ENCODE measurements at regions not wholly inside any gene's neighbourhood (a gene's known extent, or its start where the extent isn't known, plus 50 kb on each side); places are given as distances from the start of the nearest gene placed in this dataset.
"Not testable (repeated sequence)": the region's sequence is repeated elsewhere in the genome, so short reads cannot be mapped to it uniquely, and the experiment has no call there.

DNA sequence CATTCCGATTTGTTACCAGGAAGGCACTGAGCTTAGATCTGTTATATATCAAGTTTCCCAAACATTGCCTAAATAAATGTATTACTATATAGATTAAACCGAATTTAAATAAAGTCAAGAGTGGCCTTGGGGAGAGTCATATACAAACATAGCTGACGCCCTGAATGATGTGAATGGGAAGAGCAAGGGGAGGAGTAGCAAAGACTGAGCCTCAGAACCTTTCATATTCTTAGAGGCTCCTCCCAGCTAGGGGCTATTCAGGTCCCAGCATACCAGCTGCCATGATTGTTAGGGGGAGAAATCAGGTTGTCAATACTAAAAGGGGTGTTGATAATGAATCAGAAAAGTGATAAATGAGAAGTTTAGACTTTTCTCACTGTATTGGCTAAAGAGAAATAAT, 64.7 kb upstream of the ITGB1 start:
- intact Hi-C loops (cut with DNase I): no loop called here
- Histone ChIP-seq H3K27me3 (no peaks in the 10 kb centered on the region), H3K36me3 (no peaks in the 10 kb centered on the region), H3K4me1 (no peaks in the 10 kb centered on the region), H3K27ac (no peak overlapping the region), H3K9me3 (no peaks in the 10 kb centered on the region), H3K4me3 (no peak overlapping the region)
- TF ChIP-seq, protein P1, sequence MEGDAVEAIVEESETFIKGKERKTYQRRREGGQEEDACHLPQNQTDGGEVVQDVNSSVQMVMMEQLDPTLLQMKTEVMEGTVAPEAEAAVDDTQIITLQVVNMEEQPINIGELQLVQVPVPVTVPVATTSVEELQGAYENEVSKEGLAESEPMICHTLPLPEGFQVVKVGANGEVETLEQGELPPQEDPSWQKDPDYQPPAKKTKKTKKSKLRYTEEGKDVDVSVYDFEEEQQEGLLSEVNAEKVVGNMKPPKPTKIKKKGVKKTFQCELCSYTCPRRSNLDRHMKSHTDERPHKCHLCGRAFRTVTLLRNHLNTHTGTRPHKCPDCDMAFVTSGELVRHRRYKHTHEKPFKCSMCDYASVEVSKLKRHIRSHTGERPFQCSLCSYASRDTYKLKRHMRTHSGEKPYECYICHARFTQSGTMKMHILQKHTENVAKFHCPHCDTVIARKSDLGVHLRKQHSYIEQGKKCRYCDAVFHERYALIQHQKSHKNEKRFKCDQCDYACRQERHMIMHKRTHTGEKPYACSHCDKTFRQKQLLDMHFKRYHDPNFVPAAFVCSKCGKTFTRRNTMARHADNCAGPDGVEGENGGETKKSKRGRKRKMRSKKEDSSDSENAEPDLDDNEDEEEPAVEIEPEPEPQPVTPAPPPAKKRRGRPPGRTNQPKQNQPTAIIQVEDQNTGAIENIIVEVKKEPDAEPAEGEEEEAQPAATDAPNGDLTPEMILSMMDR (IDR thresholded peaks at IDR 0.05): no peak
- no peak for TF ChIP-seq POLR2AphosphoS5 (IDR thresholded peaks at IDR 0.05; ENCODE audit: insufficient read depth in 1 of 2, low read depth in 1 of 2)
- no peak for TF ChIP-seq POLR2A (IDR thresholded peaks at IDR 0.05)
- DNase-seq (ENCODE audit: extremely low spot score in 2 of 2): no peak

DNA sequence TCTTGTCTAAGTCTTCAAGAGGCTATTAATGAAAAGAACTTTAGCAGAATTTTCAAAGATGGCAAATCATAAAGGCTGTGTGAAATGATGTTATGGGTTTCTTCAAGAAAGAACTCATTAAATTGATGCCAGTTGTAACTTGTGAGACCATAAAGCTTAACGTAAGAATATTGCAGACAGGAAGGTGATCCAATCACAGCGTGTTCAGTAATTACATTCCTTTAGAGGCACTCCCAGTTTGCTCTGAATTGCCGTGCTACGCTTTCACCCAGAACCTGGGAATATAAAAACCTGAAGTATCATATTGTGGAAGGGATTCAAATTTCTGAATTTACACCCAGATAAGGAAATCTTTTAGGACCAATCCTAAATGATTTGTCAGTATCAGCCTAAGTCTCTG, 64.1 kb upstream of the ITGB1 start:
- TF ChIP-seq POLR2AphosphoS5 (IDR thresholded peaks at IDR 0.05; ENCODE audit: insufficient read depth in 1 of 2, low read depth in 1 of 2) (no peak), POLR2A (IDR thresholded peaks at IDR 0.05) (no peak)
- TF ChIP-seq, protein P1 (IDR thresholded peaks at IDR 0.05): no peak
- Histone ChIP-seq H3K27me3 (no peaks in the 10 kb centered on the region), H3K4me1 (no peaks in the 10 kb centered on the region)

DNA sequence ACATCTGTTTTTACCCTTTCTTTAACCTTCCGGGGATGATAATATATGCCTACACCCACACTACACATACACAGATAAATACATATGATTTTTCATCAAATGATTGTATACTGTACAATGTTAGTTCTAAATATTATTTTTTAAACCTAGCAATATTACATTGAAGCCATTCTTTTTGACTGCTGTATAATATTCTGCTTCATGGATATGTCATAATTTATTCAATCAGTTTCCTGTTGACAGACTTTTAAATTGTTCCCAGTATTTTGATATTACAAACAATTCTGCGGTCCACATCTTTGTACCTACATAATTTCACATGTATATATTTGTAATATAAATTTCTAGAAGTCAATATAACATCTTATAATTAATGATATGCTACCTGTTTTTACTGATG, 59.0 kb upstream of the ITGB1 start:
- H3K27ac ChIP-seq: no peak overlapping the region
- no peaks in the 10 kb centered on the region for H3K4me1 ChIP-seq
- H3K4me3 ChIP-seq: no peak overlapping the region
- no peak for TF ChIP-seq POLR2AphosphoS5 (IDR thresholded peaks at IDR 0.05; ENCODE audit: insufficient read depth in 1 of 2, low read depth in 1 of 2)
- TF ChIP-seq, protein P1 (IDR thresholded peaks at IDR 0.05): no peak
- TF ChIP-seq POLR2A (IDR thresholded peaks at IDR 0.05): no peak
- H3K36me3 ChIP-seq: no peaks in the 10 kb centered on the region
- no peaks in the 10 kb centered on the region for H3K27me3 ChIP-seq
- H3K9me3 ChIP-seq: no peaks in the 10 kb centered on the region
- intact Hi-C loops (cut with DNase I): no loop called here
- DNase-seq (ENCODE audit: extremely low spot score in 2 of 2): no peak

More for the DNA sequence above, 64.1 kb upstream of the ITGB1 start:
- Histone ChIP-seq H3K4me3 (no peak overlapping the region), H3K9me3 (no peaks in the 10 kb centered on the region), H3K27ac (no peak overlapping the region), H3K36me3 (no peaks in the 10 kb centered on the region)
- intact Hi-C loops (cut with DNase I): no loop called here
- no peak for DNase-seq (ENCODE audit: extremely low spot score in 2 of 2)

DNA sequence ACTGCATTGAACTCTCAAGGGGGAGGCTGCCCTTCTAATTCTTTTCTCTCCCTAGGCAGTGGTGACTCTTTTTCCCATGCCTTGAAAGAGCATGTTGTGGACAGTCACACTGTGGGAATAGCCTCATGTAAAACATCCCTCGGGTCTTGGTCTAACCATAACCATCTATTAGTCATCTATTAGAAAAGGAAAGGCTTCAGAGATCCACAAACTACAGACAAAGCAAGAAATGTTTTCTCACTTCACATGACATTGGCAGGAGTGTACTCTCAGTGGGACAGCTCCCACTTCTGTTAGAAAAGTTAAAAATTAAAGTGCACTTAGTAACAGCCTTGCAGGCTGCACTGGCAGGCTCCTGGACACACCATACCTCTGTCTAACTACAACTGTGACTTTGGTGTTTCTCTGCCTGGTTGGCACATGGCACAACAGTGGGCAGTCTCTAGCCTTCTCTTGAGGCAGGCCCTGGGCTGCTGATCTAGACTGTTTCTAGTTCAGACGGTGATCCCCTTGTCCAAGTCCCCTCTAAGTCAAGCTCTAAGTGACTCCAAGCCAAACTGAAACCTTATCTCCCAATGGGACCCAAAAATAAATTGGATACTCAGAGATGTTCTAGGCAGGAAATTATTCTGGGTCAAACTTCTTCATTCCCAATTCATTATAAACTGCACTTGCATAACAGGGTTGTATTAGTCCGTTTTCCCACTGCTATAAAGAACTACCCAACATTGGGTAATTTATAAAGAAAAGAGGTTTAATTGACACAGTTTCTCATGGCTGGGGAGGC, 57.9 kb upstream of the ITGB1 start:
- Histone ChIP-seq H3K36me3 (no peaks in the 10 kb centered on the region), H3K9me3 (no peaks in the 10 kb centered on the region), H3K4me1 (no peaks in the 10 kb centered on the region), H3K27ac (no peak overlapping the region), H3K4me3 (no peak overlapping the region), H3K27me3 (no peaks in the 10 kb centered on the region)
- TF ChIP-seq POLR2A (IDR thresholded peaks at IDR 0.05) (no peak), POLR2AphosphoS5 (IDR thresholded peaks at IDR 0.05; ENCODE audit: insufficient read depth in 1 of 2, low read depth in 1 of 2) (no peak)
- TF ChIP-seq, protein P1 (IDR thresholded peaks at IDR 0.05): no peak
- no peak for DNase-seq (ENCODE audit: extremely low spot score in 2 of 2)
- intact Hi-C loops (cut with DNase I): no loop called here

DNA sequence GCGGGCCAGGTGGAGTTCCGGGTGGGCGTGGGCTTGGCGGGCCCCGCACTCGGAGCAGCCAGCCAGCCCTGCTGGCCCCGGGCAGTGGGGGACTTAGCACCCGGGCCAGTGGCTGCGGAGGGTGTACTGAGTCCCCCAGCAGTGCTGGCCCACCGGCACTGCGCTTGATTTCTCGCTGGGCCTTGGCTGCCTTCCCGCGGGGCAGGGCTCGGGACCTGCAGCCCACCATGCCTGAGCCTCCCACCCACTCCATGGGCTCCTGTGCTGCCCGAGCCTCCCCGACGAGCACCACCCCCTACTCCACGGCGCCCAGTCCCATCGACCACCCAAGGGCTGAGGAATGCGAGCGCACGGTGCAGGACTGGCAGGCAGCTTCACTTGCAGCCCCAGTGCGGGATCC, 55.3 kb upstream of the ITGB1 start:
- peaks cover 12% of the 10 kb centered on the region for H3K4me1 ChIP-seq
- H3K36me3 ChIP-seq; H3K4me3 ChIP-seq; H3K9me3 ChIP-seq; DNase-seq (ENCODE audit: extremely low spot score in 2 of 2); H3K27me3 ChIP-seq; H3K27ac ChIP-seq; intact Hi-C loops (cut with DNase I): not testable (repeated sequence)

Data from vagina (tissue), 2 donors.